ENCODE measurements at regions not wholly inside any gene's neighbourhood (a gene's known extent, or its start where the extent isn't known, plus 50 kb on each side); places are given as distances from the start of the nearest gene placed in this dataset.
"Not testable (repeated sequence)": the region's sequence is repeated elsewhere in the genome, so short reads cannot be mapped to it uniquely, and the experiment has no call there.

GRCh38 chr10:25820472-25820871, 113.6 kb upstream of the MYO3A start:
- no peak for TF ChIP-seq CTCF (IDR thresholded peaks at IDR 0.05; ENCODE audit: low read depth, low read length, missing control alignments)
- no peak overlapping the region for H3K4me3 ChIP-seq (replicated peaks; ENCODE audit: low read depth, low read length)
- no peak for DNase-seq (ENCODE audit: extremely low read depth, low read depth)

- no peak for DNase-seq (ENCODE audit: extremely low read depth, low read depth)
- H3K4me3 ChIP-seq (replicated peaks; ENCODE audit: low read depth, low read length), result no peak overlapping the region
- no peak for TF ChIP-seq CTCF (IDR thresholded peaks at IDR 0.05; ENCODE audit: low read depth, low read length, missing control alignments)
Measured at GRCh38 chr10:25820874-25821273, 113.2 kb upstream of the MYO3A start.

GRCh38 chr10:25824050-25824449, 110.0 kb upstream of the MYO3A start:
- DNase-seq (ENCODE audit: extremely low read depth, low read depth), result no peak
- H3K4me3 ChIP-seq (replicated peaks; ENCODE audit: low read depth, low read length), result no peak overlapping the region
- TF ChIP-seq CTCF (IDR thresholded peaks at IDR 0.05; ENCODE audit: low read depth, low read length, missing control alignments), result no peak

- no peak for TF ChIP-seq CTCF (IDR thresholded peaks at IDR 0.05; ENCODE audit: low read depth, low read length, missing control alignments)
Measured at GRCh38 chr10:25828475-25828874, 105.6 kb upstream of the MYO3A start.

GRCh38 chr10:25831080-25831479, 102.9 kb upstream of the MYO3A start:
- no peak for DNase-seq (ENCODE audit: extremely low read depth, low read depth)
- no peak for TF ChIP-seq CTCF (IDR thresholded peaks at IDR 0.05; ENCODE audit: low read depth, low read length, missing control alignments)
- H3K4me3 ChIP-seq (replicated peaks; ENCODE audit: low read depth, low read length), result no peak overlapping the region

More at GRCh38 chr10:25828475-25828874, 105.6 kb upstream of the MYO3A start:
- no peak overlapping the region for H3K4me3 ChIP-seq (replicated peaks; ENCODE audit: low read depth, low read length)
- no peak for DNase-seq (ENCODE audit: extremely low read depth, low read depth)

- no peak for DNase-seq (ENCODE audit: extremely low read depth, low read depth)
- TF ChIP-seq CTCF (IDR thresholded peaks at IDR 0.05; ENCODE audit: low read depth, low read length, missing control alignments), result no peak
- no peak overlapping the region for H3K4me3 ChIP-seq (replicated peaks; ENCODE audit: low read depth, low read length)
Measured at GRCh38 chr10:25839683-25840082, 94.3 kb upstream of the MYO3A start.

GRCh38 chr10:25840875-25841274, 93.2 kb upstream of the MYO3A start:
- H3K4me3 ChIP-seq (replicated peaks; ENCODE audit: low read depth, low read length); DNase-seq (ENCODE audit: extremely low read depth, low read depth): not testable (repeated sequence)
